Activated naive CD8-positive, alpha-beta T cell (primary cell): ENCODE measurements at regions not wholly inside any gene's neighbourhood (a gene's known extent, or its start where the extent isn't known, plus 50 kb on each side); places are given as distances from the start of the nearest gene placed in this dataset.

Experiments used
- H3K27ac Mint-ChIP-seq: one replicate; pipeline ENCODE4 v1.8.0; 2021; ENCODE audit warnings: mixed read lengths
- H3K27me3 Mint-ChIP-seq: one replicate; pipeline ENCODE4 v1.8.0; 2021; ENCODE audit warnings: mixed read lengths
- H3K36me3 Mint-ChIP-seq: one replicate; pipeline ENCODE4 v1.8.0; 2021; ENCODE audit warnings: mixed read lengths
- H3K4me1 Mint-ChIP-seq: one replicate; pipeline ENCODE4 v1.8.0; 2021; ENCODE audit warnings: low read depth, mixed read lengths
- H3K4me3 Mint-ChIP-seq: one replicate; pipeline ENCODE4 v1.8.0; 2021; ENCODE audit warnings: mild to moderate bottlenecking, mixed read lengths
- H3K9me3 Mint-ChIP-seq: one replicate; pipeline ENCODE4 v1.8.0; 2021; ENCODE audit warnings: low read depth, mixed read lengths

- peaks cover 2% of the 10 kb centered on the region for H3K9me3 Mint-ChIP-seq
- H3K27me3 Mint-ChIP-seq, result no peaks in the 10 kb centered on the region
- H3K36me3 Mint-ChIP-seq, result no peaks in the 10 kb centered on the region
Observed at GRCh38 chr13:34249546-34250039, 431.6 kb downstream of the RFC3 start.

GRCh38 chr13:34250151-34250670 is 432.3 kb downstream of the RFC3 start:
- no peak overlapping the region for H3K27ac Mint-ChIP-seq
- H3K4me1 Mint-ChIP-seq, result no peaks in the 10 kb centered on the region
- no peaks in the 10 kb centered on the region for H3K27me3 Mint-ChIP-seq
- H3K4me3 Mint-ChIP-seq, result no peak overlapping the region
- H3K9me3 Mint-ChIP-seq, result no peaks in the 10 kb centered on the region
- no peaks in the 10 kb centered on the region for H3K36me3 Mint-ChIP-seq

More at GRCh38 chr13:34249546-34250039, 431.6 kb downstream of the RFC3 start:
- H3K4me3 Mint-ChIP-seq, result no peak overlapping the region
- no peak overlapping the region for H3K27ac Mint-ChIP-seq
- H3K4me1 Mint-ChIP-seq, result no peaks in the 10 kb centered on the region

GRCh38 chr13:34254366-34254765 is 436.4 kb downstream of the RFC3 start:
- no peaks in the 10 kb centered on the region for H3K36me3 Mint-ChIP-seq
- H3K27ac Mint-ChIP-seq, result no peak overlapping the region
- no peak overlapping the region for H3K4me3 Mint-ChIP-seq
- no peaks in the 10 kb centered on the region for H3K4me1 Mint-ChIP-seq
- H3K9me3 Mint-ChIP-seq, result peaks cover 4% of the 10 kb centered on the region
- no peaks in the 10 kb centered on the region for H3K27me3 Mint-ChIP-seq

GRCh38 chr13:34255711-34256110 is 437.8 kb downstream of the RFC3 start:
- H3K9me3 Mint-ChIP-seq, result peaks cover 4% of the 10 kb centered on the region
- no peak overlapping the region for H3K4me3 Mint-ChIP-seq
- no peaks in the 10 kb centered on the region for H3K36me3 Mint-ChIP-seq
- no peak overlapping the region for H3K27ac Mint-ChIP-seq
- H3K27me3 Mint-ChIP-seq, result no peaks in the 10 kb centered on the region
- no peaks in the 10 kb centered on the region for H3K4me1 Mint-ChIP-seq

GRCh38 chr13:34256236-34256635 is 438.3 kb downstream of the RFC3 start:
- Mint-ChIP-seq H3K27me3 (no peaks in the 10 kb centered on the region), H3K9me3 (peaks cover 4% of the 10 kb centered on the region), H3K4me3 (no peak overlapping the region), H3K27ac (no peak overlapping the region), H3K36me3 (no peaks in the 10 kb centered on the region), H3K4me1 (no peaks in the 10 kb centered on the region)

GRCh38 chr13:34257966-34258365 is 440.0 kb downstream of the RFC3 start:
- H3K9me3 Mint-ChIP-seq, result peaks cover 4% of the 10 kb centered on the region
- no peak overlapping the region for H3K27ac Mint-ChIP-seq
- H3K4me3 Mint-ChIP-seq, result no peak overlapping the region
- no peaks in the 10 kb centered on the region for H3K27me3 Mint-ChIP-seq
- no peaks in the 10 kb centered on the region for H3K4me1 Mint-ChIP-seq
- H3K36me3 Mint-ChIP-seq, result no peaks in the 10 kb centered on the region

GRCh38 chr13:34258646-34259386 is 440.9 kb downstream of the RFC3 start:
- no peaks in the 10 kb centered on the region for H3K4me1 Mint-ChIP-seq
- H3K36me3 Mint-ChIP-seq, result no peaks in the 10 kb centered on the region
- no peak overlapping the region for H3K4me3 Mint-ChIP-seq
- no peak overlapping the region for H3K27ac Mint-ChIP-seq
- peaks cover 4% of the 10 kb centered on the region for H3K9me3 Mint-ChIP-seq
- no peaks in the 10 kb centered on the region for H3K27me3 Mint-ChIP-seq

- H3K27ac Mint-ChIP-seq, result no peak overlapping the region
- no peak overlapping the region for H3K4me3 Mint-ChIP-seq
- peaks cover 1% of the 10 kb centered on the region for H3K9me3 Mint-ChIP-seq
- no peaks in the 10 kb centered on the region for H3K36me3 Mint-ChIP-seq
- H3K27me3 Mint-ChIP-seq, result no peaks in the 10 kb centered on the region
- no peaks in the 10 kb centered on the region for H3K4me1 Mint-ChIP-seq
Observed at GRCh38 chr13:34263681-34264080, 445.7 kb downstream of the RFC3 start.

GRCh38 chr13:34265046-34265679 is 447.2 kb downstream of the RFC3 start:
- no peaks in the 10 kb centered on the region for H3K4me1 Mint-ChIP-seq
- no peak overlapping the region for H3K27ac Mint-ChIP-seq
- no peaks in the 10 kb centered on the region for H3K9me3 Mint-ChIP-seq
- H3K27me3 Mint-ChIP-seq, result no peaks in the 10 kb centered on the region
- no peak overlapping the region for H3K4me3 Mint-ChIP-seq
- no peaks in the 10 kb centered on the region for H3K36me3 Mint-ChIP-seq

- Mint-ChIP-seq H3K36me3 (no peaks in the 10 kb centered on the region), H3K27me3 (peaks cover 1% of the 10 kb centered on the region), H3K4me1 (no peaks in the 10 kb centered on the region)
Observed at GRCh38 chr13:34276764-34277163, 458.8 kb downstream of the RFC3 start.

GRCh38 chr13:34277936-34278335 is 460.0 kb downstream of the RFC3 start:
- H3K9me3 Mint-ChIP-seq, result peaks cover 6% of the 10 kb centered on the region
- no peaks in the 10 kb centered on the region for H3K36me3 Mint-ChIP-seq
- no peak overlapping the region for H3K27ac Mint-ChIP-seq

More at GRCh38 chr13:34276764-34277163, 458.8 kb downstream of the RFC3 start:
- H3K4me3 Mint-ChIP-seq, result no peak overlapping the region
- no peak overlapping the region for H3K27ac Mint-ChIP-seq
- H3K9me3 Mint-ChIP-seq, result peaks cover 6% of the 10 kb centered on the region

GRCh38 chr13:34278780-34279179 is 460.8 kb downstream of the RFC3 start:
- H3K9me3 Mint-ChIP-seq, result peaks cover 9% of the 10 kb centered on the region

More at GRCh38 chr13:34277936-34278335, 460.0 kb downstream of the RFC3 start:
- H3K4me3 Mint-ChIP-seq, result no peak overlapping the region
- no peaks in the 10 kb centered on the region for H3K4me1 Mint-ChIP-seq
- H3K27me3 Mint-ChIP-seq, result peaks cover 1% of the 10 kb centered on the region

GRCh38 chr13:34290661-34291060 is 472.7 kb downstream of the RFC3 start:
- Mint-ChIP-seq H3K27me3 (no peaks in the 10 kb centered on the region), H3K4me1 (no peaks in the 10 kb centered on the region), H3K9me3 (no peaks in the 10 kb centered on the region), H3K36me3 (no peaks in the 10 kb centered on the region), H3K27ac (no peak overlapping the region), H3K4me3 (no peak overlapping the region)

More at GRCh38 chr13:34278780-34279179, 460.8 kb downstream of the RFC3 start:
- Mint-ChIP-seq H3K27ac (no peak overlapping the region), H3K27me3 (no peaks in the 10 kb centered on the region), H3K36me3 (no peaks in the 10 kb centered on the region), H3K4me1 (no peaks in the 10 kb centered on the region), H3K4me3 (no peak overlapping the region)

- H3K9me3 Mint-ChIP-seq, result no peaks in the 10 kb centered on the region
- H3K27me3 Mint-ChIP-seq, result no peaks in the 10 kb centered on the region
- no peaks in the 10 kb centered on the region for H3K36me3 Mint-ChIP-seq
- no peak overlapping the region for H3K27ac Mint-ChIP-seq
- no peaks in the 10 kb centered on the region for H3K4me1 Mint-ChIP-seq
- H3K4me3 Mint-ChIP-seq, result no peak overlapping the region
Observed at GRCh38 chr13:34294483-34295129, 476.7 kb downstream of the RFC3 start.

GRCh38 chr13:34300559-34300958 is 482.6 kb downstream of the RFC3 start:
- H3K4me1 Mint-ChIP-seq, result no peaks in the 10 kb centered on the region
- H3K27ac Mint-ChIP-seq, result no peak overlapping the region
- H3K4me3 Mint-ChIP-seq, result no peak overlapping the region
- H3K36me3 Mint-ChIP-seq, result no peaks in the 10 kb centered on the region
- peaks cover 9% of the 10 kb centered on the region for H3K9me3 Mint-ChIP-seq
- H3K27me3 Mint-ChIP-seq, result peaks cover 1% of the 10 kb centered on the region
